ENCODE measurements at regions not wholly inside any gene's neighbourhood (a gene's known extent, or its start where the extent isn't known, plus 50 kb on each side); places are given as distances from the start of the nearest gene placed in this dataset.

DNA sequence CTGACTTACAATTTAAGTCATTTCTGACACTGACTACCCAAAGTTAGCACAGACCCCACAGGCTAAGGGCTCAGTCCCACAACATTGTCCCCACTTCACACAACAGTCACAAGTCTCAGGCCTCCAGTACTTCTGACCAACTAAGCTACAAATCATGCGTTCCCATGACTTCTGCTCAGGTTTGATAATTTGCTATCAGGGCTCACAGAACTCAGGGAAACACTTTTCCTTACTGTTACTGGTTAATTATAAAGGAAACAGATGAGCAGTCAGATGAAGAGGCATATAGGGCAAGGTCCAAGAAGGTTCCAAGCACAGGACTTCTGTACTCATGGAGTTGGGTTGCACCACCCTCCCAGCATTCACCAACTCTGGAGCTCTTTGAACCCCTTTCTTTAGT lies 151.2 kb upstream of the TNR start:
- no peak for DNase-seq

DNA sequence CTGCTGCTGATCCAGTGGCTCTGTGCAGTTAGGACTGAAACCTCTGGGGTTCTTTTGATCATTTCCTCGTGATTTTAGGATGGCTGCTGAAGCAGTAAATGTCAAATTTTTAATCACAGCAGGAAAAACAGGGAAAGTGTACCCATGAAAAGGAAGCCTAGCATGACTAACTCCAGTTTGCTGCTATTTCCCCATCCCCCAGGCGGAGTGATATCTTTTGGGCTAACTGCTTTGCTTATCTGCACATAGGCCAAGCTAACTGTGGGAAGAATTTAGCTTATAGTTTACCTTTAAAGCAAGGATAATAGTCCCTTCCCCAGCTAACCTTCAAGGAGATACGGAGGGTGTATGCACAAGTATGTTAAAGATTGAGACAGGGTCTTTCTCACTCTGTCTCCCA lies 149.8 kb upstream of the TNR start:
- DNase-seq = no peak

DNA sequence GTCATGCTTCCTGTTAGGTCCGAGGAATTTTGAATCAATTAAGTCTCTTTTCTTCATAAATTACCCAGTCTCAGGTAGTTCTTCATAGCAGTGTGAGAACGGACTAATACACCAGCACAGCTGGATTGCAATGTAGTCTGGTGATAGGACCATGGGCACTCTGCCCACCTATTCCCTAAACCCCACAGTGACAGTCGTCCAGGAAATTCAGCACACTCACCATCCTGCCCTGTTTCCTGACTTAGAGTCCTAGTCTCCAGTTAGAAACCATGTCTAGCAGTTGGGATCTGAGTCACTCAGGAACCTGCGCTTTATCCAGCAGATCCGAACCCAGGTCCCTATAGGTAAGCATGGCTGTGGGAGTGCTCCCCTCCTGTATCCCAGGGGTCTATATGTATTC lies 149.3 kb upstream of the TNR start:
- DNase-seq = no peak

DNA sequence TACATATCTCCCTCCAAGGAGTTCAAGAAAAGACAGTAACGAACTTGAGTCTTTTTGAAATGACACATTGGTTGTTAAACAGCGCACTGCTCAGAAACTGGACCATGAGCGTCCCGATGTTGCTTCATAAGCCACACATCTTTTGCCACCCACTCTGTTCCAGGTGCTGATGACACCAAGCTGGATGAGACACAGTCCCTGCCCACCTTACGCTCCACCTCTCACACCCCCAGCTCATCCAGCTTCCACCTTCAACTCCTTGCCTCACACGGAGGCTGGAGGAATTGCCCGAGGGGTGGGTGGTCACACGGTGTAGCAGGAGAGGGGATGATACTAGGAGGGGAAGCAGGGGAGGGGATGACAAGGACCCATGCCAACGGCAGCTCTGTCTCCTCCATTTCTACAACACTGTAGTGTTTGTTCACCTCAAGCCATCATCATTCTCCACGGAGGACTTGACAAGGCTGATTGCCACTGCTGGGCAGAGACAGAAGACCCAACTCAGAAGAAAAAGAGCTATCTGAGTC lies 148.5 kb upstream of the TNR start:
- no peak for DNase-seq

DNA sequence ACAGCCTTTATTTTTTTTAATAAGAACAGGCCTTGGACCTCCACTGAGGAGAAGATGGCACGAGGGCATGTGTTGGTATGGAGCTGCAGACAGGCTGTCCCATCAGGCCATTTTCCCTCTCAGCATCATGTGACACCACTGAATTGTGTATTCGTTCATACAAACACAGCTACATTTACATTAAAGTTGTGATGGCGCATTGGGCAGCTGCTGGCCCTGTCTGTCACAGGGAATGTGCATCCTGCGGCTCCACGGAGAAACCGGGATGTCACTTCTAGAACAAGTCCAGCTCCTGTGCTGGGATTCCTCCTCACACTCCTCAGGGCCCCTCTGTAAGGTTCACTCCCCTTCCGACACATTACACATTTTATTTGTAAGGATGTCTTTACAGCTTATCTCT lies 147.6 kb upstream of the TNR start:
- DNase-seq = no peak

DNA sequence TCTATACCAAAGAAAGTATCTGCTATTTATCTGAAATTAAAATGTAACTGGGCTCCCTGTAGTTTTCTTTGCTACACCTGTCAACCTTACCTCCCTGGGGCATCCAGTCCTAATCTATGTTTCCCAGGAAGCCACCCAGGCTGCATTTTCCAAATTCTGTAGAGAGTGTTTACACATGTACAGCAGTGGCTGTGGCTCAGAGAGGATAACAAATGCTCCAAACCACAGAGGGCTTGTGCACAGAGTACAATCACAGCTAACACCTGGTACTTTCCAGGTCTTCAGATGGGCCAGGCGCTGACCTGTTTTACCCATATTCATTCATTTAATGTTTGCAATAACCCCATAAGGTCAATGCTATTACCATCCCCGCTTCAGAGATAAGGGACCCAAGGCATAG lies 146.5 kb upstream of the TNR start:
- no peak for DNase-seq

DNA sequence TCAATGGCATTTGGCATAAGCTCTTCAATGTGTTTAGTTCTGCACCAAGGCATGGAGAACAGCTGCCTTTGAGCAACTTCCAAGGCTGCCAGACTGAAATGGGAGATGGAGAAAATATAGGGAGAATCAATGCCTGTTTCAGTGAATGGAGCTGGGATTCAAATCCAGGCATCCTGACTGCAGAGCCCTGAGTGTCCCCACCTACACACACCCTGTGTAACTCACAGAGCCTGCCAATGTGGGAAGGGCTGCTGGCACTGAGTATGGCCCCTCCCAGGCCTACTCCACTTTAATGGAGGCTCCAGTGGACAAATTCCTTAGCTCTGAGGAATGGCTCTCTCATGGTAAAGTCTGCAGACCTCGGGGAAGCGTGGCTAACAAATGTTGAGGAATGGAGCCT lies 145.6 kb upstream of the TNR start:
- no peak for DNase-seq

DNA sequence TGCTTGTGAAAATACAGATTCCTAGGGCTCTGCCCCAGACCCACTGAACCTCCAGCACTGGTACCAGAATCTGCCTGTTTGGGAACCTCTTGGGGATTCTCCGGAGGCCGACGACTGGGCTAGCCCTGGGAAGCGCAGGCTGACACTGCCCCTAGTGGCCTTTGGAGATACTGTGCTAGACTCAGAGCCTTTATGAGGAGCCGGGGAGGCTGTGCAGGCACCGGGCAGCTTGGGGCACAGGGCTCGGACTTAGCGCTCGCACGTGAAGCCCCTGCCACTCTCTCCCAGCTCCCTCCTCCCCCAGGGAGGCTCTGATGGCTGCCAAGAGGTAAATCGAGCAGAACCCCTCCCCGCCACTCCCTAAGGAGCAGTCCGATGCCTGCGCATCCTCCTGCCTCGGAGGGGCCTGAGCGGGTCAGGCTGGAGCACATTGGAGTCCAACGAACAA lies 144.6 kb upstream of the TNR start:
- peak; percentile 44 for DNase-seq

DNA sequence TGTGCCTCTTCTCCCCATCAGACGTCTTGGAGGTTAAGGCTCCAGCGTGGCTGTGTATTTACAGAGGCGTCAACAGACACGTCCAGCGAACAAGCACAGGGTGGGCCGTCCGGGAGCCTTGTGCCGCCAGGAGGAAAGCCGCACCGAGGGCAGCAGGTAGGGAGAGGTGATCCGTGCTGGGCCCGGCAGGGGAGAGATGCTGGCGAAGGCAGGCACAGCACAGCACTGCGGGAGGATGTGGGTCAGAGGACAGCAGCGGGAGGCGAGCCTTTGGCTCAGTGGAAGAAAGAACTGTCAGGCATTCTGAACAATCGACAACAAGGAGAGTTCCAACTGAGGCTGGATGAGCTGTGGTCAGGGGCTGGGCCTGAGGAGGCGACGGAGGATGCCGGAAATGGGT lies 144.1 kb upstream of the TNR start:
- no peak for DNase-seq

DNA sequence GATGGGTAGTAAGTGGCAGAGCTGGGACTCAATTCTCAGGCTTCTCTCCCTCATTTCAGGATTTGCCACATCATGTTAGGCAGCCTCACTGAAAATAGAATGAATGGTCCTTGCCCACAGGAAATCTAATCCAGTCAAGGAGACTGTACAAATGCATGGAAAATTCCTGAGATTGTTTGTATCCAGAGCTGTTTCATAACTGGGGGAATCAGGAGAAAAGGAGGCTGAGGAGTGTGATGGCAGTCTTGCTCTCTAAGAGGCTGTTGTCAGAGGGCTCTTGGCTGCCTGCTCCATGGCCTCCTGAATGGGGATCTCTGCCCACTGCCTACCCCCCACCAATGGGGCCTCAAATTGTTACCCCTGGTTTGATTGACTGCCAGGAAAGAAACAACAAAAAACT lies 141.9 kb upstream of the TNR start:
- no peak for DNase-seq

DNA sequence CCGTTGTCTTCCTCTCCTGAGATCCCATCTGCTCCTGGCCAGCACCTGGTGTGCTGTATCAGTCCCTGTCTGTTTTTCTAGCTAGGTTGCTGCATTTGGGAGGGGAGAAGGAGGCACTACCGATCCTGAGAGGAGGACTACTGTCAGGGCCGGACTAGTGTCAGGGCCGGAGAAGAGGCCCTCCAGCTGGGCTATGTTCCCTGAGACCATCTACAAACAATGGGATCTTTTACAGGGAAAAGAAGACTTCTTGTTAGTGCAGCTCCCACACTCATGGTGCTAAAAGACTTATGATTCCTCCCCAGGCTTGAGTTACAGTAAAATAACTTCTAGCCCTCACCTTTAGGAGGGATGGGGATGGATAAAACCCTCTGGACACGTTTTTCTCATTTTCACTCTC lies 141.0 kb upstream of the TNR start:
- DNase-seq = no peak

DNA sequence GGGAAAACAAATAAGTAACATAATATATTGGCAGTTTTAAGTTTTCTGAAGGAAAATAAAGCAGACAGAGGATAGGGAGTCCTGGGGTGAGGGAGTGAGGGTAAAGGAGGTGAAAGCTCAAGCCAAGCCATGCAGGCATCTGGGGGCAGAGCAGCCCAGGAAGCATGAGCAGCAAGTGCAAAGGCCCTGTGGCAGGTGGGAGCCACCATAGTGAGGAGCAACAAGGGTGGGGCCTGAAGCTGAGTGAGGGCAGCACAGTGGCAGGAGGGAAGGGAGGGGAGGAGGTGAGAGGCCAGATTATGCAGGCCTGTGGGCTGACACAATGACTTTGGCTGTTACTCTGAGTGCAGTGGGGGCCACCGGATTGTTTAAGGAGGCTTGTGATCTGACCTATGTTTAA lies 138.8 kb upstream of the TNR start:
- DNase-seq = no peak

DNA sequence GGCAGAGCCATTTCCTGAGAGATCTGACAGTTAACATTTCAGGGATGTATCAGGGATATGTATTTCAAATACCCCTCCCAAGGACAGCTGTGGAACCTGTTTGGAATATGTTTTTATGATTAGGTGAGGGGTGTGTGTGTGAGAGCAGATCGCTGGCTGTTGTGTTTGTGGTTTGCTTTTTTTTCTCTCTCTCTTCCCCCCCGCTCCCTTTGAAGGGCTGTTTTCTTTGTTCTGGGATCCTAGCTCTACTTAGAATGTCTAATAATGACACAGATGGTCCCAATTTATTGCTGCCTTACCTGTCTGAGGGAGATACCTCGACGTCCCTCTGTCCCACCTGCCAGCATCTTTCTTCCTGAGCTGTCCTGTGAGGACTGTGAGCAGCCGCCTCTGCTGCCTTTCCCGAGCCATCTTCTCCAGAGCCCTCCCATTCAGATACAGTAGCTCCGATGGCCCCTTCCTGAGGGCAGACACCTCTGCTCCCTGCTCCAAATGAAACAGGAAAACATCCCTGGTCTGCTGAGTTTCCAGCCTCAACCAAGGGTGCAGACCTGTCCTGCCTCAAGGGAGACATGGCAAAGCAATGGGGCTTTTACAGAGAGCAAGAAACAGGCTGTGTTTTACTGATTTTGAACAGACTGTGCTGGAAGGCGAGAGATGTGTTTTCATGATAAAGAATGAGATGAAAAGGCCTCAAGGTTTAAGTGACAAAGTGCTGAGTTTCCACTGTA lies 138.0 kb upstream of the TNR start:
- DNase-seq = no peak

DNA sequence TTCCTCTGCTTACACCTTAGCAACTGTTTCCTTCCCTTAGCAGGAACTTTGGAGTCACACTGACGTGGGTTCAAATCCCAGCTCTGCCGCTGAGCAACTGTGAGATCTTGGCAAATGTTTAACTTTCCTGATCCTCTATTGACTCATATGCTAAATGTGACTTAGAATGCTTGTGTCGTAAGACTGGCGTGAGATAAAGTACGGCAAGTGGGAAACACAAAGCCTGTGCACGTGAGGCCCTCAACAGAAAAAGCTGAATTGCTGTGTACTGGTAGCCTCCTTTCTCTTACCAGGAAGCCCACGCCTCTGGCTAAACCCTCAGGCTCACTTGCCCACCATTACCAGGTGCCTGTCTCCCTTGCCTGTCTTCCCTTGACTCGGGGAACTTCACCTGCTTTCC lies 135.4 kb upstream of the TNR start:
- DNase-seq = no peak

DNA sequence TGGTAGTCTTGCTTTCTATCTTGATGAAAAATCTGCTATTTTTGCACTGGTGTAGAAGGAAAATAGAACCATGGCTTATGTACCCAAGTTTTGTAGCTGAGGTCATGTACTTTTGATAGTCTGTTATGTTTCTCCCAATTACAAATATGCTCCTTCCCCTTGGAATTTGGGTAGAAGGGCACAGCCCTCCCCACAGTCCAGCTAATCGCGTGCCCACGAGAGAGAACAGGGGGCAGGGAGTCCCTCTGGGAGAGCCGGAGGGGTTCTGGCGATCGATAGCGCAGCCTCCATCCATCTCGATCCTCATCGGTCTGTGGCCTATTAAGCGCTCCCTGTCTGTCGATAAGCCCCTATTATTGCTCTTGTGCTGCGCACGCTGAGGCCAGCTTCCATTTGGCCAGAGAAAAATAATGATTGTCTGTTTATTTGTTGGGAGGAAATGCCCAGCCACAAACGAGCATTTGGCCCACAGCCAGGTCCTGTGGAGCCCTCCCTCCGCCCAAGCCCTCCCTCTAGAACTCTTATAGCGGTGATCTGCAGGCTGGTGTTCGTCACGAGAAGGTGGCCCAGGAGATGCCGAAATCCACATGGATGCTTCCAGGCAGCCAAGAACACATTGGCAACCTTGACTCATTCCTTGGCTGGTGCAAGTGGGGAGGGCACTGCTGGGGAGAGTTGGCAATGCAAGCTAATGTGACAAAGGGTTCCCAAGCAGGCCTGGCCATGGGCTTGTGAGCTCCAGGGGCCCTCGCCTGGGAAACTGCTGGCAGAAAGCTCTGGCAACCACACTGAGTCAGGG lies 134.7 kb upstream of the TNR start:
- DNase-seq = no peak

DNA sequence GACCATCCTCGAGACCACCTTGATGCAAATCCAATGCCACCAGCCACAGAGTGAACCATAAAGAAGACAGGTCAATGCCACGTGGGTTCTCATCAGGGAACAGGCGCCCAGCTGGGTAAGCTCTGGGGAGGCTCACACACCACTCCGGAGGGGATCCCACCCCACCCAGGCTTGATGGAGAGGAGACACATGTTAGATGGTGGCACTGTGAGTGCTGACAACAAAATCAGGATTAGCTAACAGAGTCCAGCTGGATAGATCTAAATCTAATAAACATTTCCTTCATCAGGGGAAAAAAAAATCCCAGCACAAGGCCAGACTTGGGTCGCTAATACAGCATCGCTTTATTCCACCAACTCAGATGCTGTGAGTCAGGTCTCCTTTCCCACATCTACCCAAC lies 132.2 kb upstream of the TNR start:
- no peak for DNase-seq

DNA sequence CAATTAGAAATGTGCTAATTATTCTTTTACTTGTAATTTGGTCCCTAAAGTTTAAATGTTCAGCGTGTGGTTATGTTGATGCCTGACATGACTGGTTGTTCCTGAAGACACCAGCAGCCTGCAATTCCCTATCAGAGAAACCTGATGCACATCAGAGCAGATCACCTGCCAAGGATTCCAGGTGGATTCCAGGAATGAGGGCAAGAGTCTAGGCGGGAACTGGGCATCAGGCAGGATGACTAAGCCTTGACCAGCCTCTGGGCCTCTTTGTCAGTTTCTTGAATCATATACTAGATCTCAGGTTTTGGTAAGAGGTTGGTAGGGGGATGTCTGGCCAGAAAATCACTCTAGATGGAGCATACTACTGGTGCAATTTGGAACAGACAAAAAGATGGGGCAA lies 130.7 kb upstream of the TNR start:
- no peak for DNase-seq

DNA sequence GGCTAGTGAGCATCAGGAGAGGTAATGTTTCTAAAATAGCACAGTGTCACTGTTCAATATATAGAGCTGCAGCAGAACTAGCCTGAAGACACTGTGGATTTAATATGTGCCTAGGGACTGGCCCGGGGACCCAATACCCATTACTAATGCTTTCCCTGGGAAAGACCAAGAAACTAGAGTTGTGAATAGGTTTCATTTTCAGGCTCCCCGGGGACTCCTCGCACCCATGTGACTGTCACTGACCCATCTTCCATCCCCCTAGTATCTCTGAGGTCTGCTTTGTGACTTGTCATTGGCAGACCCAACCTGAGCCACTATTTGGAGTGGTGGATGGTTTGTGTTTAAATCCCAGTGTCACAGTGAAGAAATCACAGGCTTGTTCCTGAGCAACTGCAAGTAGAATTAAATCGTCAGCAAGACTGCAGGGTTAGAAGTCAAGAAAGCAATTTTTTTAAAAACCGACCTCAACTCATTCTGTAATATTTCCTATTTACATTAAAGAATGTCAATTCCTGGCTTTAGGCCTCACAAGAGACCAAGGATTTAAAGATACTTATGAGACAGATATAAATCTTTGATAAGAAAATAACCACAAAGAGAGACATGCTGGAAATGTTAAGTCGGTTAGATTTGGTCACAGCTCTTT lies 130.0 kb upstream of the TNR start:
- no peak for DNase-seq

DNA sequence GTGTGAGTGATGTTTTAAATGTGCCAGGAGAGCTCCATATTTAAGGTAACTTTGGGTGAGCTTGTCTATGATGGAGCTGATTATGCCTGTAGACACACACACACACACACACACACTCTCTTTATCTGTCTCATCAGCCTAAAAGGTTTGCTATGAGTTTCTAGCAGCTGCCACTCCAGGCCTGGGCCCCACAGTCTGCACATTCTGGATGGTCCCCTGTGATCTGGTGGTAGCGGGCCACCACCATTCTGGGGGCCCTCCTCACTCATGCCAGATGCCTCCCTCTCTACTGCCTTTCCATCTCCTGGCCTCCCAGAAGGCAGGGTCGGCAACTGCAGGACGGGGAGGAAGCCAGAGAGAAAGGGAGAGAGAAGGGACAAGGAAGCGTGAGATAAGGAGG lies 129.2 kb upstream of the TNR start:
- DNase-seq = no peak

DNA sequence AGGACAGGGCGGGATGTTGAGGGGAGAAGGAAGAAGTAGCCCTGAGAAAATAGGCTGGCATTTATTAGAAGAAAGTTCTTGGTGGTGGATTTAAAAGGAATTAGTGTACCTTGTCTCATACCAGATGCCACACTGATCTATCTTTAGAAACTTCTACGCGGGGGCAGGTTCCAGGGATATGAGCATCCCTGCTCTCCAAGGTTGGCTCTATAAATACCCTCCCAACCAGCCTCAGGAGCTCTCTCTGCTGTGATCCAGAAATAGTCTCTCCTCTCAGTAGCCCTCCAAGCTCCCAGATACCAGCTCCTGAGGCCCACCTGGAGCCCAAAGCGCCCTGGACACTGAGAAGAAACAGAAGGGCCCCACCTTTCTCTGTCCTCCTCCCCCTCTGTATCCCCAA lies 128.3 kb upstream of the TNR start:
- no peak for DNase-seq

DNA sequence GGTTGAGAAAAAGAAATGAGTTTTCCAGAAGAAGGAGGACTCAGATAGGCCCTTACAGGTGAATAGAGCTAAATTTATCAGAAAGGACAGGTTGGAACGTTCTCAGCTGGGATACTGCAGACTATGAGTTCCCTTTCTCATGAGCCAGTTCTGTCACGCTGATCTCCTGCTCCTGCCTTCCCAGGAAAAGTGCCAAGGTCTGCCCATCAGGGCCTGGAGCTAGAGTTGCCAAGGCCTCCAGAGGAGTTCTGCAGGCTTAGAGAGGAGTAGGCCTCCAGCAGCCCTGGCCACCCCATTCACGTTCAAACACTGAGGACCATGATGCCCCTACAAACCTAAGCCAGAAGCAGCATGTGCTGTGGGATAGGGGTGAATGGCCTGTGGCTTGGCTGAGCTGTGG lies 126.8 kb upstream of the TNR start:
- DNase-seq = no peak

DNA sequence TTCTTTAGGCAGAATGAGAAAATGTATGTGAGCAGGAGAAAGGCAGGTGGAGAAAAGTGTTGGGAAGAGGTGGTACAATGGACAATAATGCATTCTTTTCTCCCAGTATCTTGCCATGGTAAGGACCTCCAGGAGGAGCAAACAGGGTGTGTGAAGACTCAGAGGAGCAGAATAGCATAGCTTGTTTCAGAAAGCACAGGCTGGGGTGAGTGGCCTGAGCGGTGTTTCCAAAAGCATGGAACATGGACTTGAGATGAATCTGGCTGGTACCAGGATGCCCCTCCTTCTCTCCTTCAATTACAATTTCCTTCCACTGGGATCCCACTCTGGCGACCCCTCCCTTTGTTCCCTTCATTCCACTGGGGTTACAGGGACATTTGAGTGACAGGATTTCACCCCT lies 123.4 kb upstream of the TNR start:
- DNase-seq = no peak

DNA sequence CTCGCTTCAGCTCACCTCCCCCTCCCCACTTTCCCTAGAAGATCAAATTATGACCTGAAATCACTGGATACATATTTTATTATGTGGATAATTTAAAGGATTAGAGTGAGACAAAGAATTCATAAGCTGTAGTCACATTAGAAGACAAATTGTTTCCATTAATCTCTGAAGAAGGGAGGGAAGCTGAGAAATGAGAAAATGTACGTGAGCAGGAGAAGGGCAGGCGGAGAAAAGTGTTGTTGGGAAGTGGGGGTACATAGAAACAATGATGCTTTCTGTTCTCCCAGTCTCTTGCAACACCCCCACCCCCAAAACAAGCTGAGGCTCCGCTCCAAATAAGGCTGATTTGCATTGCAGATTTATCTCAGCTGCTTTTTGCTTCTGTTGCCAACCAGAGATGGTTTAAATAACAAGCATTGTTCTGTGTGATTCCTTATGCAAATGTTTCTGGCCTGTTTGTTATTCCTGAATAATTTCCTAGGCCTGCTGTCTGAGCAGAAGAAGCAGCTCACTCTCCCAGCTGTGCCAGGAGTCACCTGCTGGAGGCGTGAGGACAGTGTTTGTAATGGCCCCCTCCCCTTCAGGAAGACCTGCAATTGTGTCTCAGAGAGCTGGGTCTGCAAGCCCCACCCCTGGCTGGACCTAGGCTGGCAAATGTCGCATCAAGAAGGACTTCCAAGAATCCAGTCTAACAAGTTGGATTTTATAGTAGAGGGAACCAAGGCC lies 121.8 kb upstream of the TNR start:
- DNase-seq = no peak

Measured in activated CD4-positive, alpha-beta T cell treated with anti-CD3 and anti-CD28 coated beads, Interleukin-10, Interleukin-2, amounts not matched to agents 100 ng/mL and 50 ng/mL, durations not matched to agents 16 hours and 8 hours (primary cell).